GM19025 (cell line): ENCODE measurements at regions not wholly inside any gene's neighbourhood (a gene's known extent, or its start where the extent isn't known, plus 50 kb on each side); places are given as distances from the start of the nearest gene placed in this dataset.

Experiments
- ATAC-seq: cut with Tn5 transposase; IDR thresholded peaks from one replicate; pipeline ENCODE4 v1.9.1; 2021; ENCODE audit warnings: mild to moderate bottlenecking, low read depth, moderate library complexity; ENCODE audit not compliant: unreplicated experiment

DNA sequence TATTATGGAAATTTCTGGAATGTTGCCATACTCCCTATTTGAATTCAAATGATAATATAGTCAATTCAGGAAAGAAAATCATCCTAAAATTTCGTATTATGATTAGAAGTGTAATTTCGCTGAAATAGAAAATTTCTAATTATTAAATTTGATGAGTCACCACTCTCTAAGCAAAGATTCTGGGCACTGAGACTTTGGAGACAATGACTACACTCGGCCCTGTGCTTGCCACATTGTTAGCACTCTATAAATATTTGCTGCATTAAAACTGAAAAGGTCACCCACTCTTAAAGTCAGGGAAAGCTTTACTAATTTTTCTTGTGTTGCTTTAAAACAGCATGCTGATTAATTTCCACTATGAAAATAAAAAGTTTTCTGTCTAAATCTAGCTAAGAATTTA lies 240.3 kb downstream of the TLE4 start:
- ATAC-seq, result no peak

DNA sequence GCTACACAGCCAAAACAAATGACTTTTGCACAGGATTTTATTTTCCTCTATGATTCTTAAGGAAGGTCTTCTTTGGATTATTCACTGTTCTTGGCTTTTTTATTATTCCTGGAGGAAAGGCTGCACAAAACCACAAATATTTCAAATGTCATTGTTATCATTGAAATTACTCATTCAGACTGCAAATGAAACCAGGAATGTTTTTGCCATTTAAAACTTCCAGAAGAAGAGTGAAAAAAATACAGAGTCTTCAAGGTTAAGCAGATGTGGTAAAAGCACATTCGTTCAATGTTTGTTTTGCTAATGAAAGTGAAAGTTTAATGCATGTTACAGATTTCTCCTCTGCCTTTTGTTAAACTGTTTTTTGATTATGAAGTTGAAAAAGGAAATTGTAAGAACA lies 238.2 kb downstream of the TLE4 start:
- no peak for ATAC-seq

DNA sequence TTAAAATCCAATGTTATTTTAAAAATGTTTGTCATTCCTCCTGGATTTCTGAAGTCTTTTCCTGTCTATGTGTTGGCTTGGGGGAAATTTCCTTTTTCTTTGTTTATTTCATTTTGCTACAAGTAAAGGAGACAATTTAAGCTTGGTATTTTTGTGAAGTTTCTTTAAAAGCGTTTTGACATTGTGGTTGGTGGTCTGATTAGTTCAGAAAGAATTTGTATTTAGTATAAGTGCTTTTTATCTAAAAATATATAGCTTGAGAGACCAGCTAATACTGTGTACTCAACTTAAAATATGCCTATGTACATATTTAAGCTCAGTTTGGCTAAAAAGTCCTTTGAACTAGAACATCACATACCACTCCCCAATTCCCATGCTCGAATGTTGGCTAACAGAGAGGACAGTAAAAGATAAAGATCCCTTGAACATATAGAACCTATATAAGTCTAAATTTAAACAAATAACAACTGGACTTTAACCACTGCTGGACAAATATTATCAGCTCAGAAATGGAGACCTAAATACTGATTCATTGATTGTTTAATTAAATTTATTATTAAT lies 237.6 kb downstream of the TLE4 start:
- no peak for ATAC-seq

DNA sequence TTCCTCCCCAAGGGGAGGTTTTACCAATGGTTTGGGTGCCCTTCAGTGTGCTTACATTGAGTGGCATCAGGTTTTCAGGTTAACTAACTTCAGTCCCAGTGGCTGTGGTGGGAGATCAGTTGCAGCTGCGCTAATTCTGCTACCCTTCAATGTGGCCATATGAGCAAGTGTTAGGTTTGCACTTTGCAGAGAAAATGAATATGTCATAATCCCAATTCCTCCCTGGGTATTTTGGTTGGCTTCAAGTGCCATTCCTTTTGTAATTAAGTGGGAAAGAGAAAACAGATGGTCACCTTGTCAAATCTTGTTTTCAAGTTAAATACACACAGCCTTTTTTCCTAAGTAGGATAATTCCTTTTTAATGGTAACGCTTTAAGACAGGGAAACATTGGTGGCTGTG lies 236.2 kb downstream of the TLE4 start:
- ATAC-seq, result no peak

DNA sequence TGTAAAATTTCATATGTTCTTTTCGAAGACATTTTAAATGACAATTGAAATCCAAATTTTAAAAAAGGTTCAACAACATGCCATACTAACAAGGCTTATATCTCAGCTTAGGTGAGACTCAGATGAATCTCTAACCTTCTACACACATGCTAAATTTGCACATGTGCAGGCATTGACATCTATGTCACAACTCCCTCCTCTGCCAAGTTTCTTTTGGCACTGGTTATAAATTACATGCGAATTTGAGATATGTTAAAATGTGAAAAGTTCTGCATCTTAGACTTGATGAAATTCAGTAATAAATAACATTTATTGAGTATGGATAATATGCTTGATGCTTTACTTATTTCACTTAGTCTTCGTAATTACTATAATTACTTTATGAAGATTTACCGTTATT lies 234.3 kb downstream of the TLE4 start:
- ATAC-seq, result no peak

DNA sequence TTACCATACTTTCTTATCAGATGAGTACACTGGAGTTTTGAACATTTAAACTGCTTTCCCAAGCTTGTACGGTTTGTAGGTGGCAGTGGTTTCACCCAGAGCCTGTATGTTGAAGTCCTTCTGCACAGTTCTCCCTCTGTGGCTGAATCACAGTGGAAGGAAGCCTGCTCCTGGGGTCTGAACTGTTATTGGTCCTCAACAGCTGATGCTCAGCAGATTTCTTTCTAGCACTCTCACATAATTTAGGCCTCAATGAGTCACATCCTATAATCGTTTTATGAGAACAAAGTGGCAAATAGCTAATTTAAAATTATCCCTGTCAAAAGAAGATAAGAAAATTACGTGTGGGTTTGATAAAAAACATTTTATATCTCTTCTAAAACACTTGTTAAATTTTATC lies 229.7 kb downstream of the TLE4 start:
- ATAC-seq, result no peak

DNA sequence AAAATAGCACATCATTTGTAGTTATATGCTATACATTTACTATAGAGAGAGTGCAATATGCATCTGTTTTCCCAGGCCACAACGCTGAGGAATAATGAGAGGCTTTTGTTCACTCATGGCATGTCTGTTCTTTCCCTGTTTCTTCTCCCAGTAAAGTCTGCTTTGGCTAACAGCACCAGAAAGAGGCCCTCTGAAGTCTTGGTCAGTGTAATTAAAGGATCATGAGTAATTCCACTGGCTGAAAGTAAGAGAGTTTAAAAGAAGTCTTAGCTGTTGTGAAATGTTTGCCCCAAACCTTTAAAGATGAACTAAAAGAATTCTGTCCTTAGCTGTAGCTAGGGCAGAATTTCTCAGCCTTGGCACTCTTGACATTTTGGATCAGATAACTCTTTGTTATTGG lies 228.8 kb downstream of the TLE4 start:
- no peak for ATAC-seq

DNA sequence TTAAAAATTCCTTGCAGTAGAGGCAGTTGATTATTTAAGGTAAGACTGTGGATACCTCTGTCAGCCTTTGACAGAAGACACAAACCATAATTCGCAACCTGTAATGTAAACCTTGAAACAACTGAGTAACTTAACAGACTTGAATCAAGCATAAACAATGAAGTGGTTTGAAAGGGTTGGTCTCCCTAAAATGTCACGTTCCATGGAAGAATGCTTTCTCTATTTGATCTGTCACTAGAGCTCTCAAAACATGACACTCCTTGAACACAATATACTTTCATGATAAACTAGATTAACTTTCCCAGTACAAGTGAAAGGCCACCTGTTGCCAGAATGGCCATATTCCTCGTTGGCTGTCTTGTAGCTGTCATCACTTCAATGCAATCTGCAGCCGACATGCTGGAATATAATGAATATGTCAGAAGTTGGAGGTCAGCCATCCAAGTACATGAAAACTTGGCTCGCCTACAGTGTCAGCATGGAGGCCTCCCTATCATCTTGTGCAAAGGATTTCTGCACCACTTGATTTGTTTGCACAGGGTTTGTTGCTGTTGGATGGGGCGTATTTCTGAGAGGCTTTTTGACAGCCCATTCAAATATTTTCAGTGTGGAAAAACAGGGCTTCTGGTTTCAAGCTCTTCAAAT lies 228.0 kb downstream of the TLE4 start:
- ATAC-seq, result no peak

DNA sequence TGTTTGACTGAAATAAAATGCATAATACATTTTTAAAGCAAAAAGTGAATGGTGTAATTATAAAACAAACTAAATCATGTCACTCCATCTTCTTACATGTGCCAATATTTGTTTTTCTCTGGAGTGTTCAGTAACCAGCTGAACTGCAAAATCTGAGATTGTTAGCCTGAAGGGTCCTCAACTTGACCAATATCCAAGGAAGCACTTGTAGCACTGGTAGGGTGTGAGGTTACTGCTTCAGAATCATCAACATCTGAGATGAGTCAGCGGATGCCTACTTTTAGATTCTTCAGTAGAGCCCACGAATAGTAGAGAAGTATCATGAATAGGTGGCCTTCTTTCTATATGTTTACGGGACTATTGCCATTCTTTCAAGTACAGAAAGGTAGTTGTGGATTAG lies 226.7 kb downstream of the TLE4 start:
- ATAC-seq, result no peak

DNA sequence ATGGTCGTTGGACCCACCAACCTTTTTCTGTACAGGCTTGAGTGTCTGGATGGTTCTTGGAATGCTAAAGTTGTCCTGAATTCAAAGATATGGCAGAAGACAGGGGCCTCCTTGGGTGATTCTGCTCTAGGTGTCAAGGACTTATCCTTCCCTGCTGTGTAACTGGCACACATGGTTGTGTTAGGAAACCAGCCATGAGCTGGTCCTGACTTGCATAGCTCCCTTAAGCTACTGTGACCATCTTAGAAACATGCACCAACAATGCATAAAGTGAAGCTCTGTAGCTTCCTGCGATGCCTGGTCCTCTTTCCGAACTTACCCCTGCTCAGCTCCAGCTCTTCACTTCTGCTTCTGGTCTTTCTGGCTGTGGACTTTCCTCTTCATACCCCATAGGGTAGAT lies 224.6 kb downstream of the TLE4 start:
- no peak for ATAC-seq

DNA sequence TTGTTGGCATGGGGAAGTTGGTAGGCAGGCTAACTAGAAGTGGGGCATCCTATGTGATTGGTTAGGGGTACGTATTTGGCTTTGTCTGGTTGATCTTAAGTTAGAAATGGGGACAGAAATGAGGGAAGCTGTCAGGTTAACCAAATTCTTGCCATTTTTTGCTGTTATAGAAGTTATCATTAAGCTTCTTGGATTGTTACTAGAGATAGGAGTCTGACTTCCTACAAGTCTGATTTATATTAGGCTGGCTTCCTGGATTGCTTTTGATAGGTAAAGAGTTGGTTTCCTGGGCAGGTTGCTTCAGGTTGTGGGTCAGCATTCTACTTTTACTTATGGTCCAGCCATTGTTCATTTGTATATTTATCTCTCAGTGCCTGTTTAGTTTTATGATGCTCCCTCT lies 216.9 kb downstream of the TLE4 start:
- ATAC-seq, result no peak

DNA sequence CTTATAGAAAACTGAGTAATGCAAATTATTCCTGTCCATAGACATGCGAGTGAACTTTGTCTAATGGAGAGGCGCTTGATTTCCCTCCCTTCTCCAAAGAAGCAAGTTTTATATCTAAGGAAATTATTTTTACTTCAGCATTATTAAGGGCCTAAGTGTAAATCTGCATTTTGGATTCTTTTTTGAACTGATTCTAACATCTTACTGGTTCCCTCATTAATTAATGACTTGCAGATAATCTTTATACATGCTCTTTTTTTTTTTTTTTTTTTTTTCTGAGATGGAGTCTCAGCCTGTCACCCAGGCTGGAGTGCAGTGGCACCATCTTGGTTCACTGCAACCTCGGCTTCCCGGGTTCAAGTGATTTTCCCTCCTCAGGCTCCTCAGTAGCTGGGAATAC lies 209.5 kb downstream of the TLE4 start:
- ATAC-seq, result no peak

DNA sequence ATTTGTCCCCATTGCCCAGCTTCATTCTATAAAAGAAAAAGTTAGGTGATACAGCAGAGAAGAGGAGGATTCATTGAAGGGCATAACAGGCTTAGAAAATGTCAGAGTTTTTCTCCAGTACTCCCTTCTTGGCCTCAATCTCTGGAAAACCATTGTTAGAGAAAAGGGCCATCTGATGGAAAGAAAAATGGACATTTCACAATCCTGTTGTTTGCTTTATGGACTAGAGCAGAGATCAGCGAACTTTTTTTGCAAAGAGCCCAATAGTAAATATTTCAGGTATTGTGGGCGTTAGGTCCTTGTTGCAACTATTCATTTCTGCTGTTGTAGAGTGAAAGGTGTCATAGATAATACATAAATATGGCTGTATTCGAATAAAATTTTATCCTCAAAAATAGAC lies 208.8 kb downstream of the TLE4 start:
- no peak for ATAC-seq

DNA sequence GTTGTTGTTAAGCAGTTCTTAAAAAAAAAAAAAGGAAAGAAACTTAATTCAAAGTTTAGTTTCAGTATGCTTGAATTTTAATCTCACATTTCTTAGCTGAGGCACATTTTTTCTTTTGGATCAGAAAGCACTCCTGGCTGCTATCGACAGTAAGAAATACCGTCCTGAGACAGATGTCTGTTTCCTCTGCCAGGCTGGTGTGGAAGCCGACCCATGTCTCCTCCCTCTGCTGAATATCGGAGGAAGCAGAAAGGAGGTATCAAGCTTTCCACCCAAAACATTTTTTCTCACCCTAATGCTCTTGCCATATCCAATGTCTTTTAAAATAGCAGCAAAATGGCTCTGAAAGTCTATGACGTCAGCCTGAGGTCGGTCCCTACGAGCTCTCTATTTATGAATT lies 208.1 kb downstream of the TLE4 start:
- no peak for ATAC-seq

DNA sequence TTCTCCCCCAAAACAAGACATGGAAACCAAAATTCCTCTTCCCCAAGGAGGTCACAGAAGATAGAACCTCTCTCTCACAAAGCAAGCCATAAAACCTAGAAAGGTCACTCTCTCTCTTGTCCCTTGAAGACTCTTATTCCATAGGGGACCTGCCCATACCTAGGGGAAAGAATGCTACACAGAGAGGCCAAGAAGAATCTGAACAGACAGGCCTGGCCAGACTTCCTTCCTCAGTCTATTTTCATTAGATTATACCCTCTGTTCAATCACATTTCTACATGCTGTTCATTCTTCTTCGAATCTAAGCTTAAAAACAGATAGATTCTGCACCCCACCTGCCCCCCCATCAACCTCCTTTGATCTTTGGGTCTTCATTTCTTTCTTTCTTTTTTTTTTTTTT lies 206.8 kb downstream of the TLE4 start:
- ATAC-seq, result no peak

DNA sequence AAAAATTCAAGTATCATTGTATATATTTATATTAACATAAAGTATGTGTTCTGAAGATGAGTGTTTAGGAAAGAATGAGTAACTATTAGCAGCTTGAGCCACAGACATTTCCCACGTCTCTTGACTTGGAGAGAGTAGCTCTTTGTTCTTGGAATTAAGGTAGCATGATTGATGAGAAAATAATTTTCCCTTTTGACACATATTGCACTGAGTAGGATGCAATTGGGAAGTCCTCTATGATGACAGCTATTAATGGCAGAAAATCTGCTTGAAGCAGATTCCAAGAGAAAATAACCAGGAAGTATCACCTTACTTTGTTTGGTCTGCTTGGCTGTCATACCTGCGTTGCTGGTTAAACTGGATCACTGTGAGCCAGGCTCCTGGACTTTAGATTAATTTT lies 204.8 kb downstream of the TLE4 start:
- no peak for ATAC-seq
